HEK293T (cell line): ENCODE measurements at regions not wholly inside any gene's neighbourhood (a gene's known extent, or its start where the extent isn't known, plus 50 kb on each side); places are given as distances from the start of the nearest gene placed in this dataset.

ENCODE experiments used
- CTCF ChIA-PET: fragments of 350-600 bp; formaldehyde crosslinking; extraction: SDS; loops from one replicate; lab custom pipeline; 2021; ENCODE audit warnings: antibody characterized with exemption, inconsistent platforms; lab: Yijun Ruan, JAX
- POLR2A ChIA-PET: fragments of 350-600 bp; formaldehyde crosslinking; extraction: SDS; loops from one replicate; lab custom pipeline; 2020; ENCODE audit warnings: antibody characterized with exemption, inconsistent platforms; lab: Yijun Ruan, JAX
- DNase-seq: peaks from one replicate; pipeline ENCODE4 v3.0.0; 2012; ENCODE audit warnings: mixed read lengths; ENCODE audit errors: extremely low spot score
- ARNT ChIP-seq: fragments of 450-650 bp; IDR thresholded peaks from 2 replicates; pipeline ENCODE4 v1.6.1; 2017; ENCODE audit warnings: mild to moderate bottlenecking
- BHLHE40 ChIP-seq: fragments of 450-650 bp; IDR thresholded peaks from 2 replicates; pipeline ENCODE4 v1.6.1; 2016; ENCODE audit warnings: mild to moderate bottlenecking, moderate library complexity, borderline replicate concordance
- CTBP1 ChIP-seq: fragments of 450-650 bp; IDR thresholded peaks from 2 replicates; pipeline ENCODE4 v1.6.1; 2016; ENCODE audit warnings: borderline replicate concordance
- ELF4 ChIP-seq: fragments of 450-650 bp; IDR thresholded peaks from 2 replicates; pipeline ENCODE4 v1.6.1; 2017; ENCODE audit warnings: antibody characterized with exemption
- FOXA1 ChIP-seq: fragments of 450-650 bp; IDR thresholded peaks from 2 replicates; pipeline ENCODE4 v1.6.1; 2016; ENCODE audit warnings: mild to moderate bottlenecking
- FOXK2 ChIP-seq: fragments of 450-650 bp; IDR thresholded peaks from 2 replicates; pipeline ENCODE4 v1.6.1; 2016; ENCODE audit warnings: mild to moderate bottlenecking
- FOXM1 ChIP-seq: fragments of 450-650 bp; IDR thresholded peaks from 2 replicates; pipeline ENCODE4 v1.6.1; 2017; ENCODE audit warnings: mild to moderate bottlenecking, borderline replicate concordance
- HDGF ChIP-seq: fragments of 450-650 bp; IDR thresholded peaks from 2 replicates; pipeline ENCODE4 v1.6.1; 2017; ENCODE audit warnings: antibody characterized with exemption, borderline replicate concordance
- L3MBTL2 ChIP-seq: fragments of 450-650 bp; conservative IDR thresholded peaks from 2 replicates; pipeline ENCODE4 v1.6.1; 2016; ENCODE audit warnings: mild to moderate bottlenecking
- LEF1 ChIP-seq: fragments of 450-650 bp; IDR thresholded peaks from 2 replicates; pipeline ENCODE4 v1.6.1; 2017; ENCODE audit warnings: mild to moderate bottlenecking, borderline replicate concordance
- NFRKB ChIP-seq: fragments of 450-650 bp; IDR thresholded peaks from 2 replicates; pipeline ENCODE4 v1.6.1; 2016; ENCODE audit warnings: mild to moderate bottlenecking, moderate library complexity
- SP1 ChIP-seq: fragments of 450-650 bp; IDR thresholded peaks from 2 replicates; pipeline ENCODE4 v1.6.1; 2017
- SUZ12 ChIP-seq: fragments of 450-650 bp; IDR thresholded peaks from 2 replicates; pipeline ENCODE4 v1.6.1; 2016; ENCODE audit warnings: mild to moderate bottlenecking
- TARDBP ChIP-seq: fragments of 450-650 bp; IDR thresholded peaks from 2 replicates; pipeline ENCODE4 v1.6.1; 2016
- ZNF384 ChIP-seq: fragments of 450-650 bp; IDR thresholded peaks from 2 replicates; pipeline ENCODE4 v1.6.1; 2016
- TF ChIP-seq, protein P1 (sequence below): fragments of 450-650 bp; IDR thresholded peaks from 2 replicates; pipeline ENCODE4 v1.6.1; 2016

DNA sequence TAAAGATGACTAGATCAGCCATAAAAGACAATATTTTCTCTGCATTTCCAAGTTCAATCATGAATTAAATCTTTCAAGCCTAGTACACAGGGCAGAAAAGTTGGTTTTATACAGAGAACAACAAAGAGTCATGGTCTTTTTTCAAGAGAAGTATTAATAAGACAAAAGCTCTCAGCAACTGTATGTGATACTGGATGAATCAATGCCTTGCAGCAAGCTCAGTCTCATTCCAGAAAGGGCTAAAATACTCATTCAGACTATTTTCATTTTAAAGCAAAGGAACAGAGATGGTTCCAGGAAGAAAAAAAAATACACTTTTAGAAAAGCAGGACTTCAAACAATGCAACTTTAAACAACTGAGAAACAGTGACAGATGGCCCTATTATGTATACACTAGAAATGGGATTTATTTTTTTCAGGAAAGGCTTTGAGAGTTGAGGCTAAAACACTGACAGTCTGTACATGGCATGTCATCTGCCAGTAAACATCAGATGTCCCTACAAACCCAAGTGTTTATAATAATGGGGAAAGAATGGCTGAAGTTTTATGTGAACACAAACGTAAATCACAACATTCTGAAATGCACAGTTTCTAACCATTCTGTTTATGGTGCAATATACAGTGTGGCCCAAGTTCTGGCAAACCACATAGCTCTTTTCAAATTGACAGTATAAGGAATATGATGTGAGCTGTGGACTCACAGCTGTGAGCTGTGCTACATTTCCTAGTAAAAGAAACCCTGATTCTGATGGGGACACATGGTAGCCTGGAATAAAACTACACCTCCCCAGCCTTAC, 114.3 kb upstream of the DST start:
- ChIA-PET POLR2A (interaction anchor here (0.6 kb wide), 1 partner anchor 41 kb away, joined by 3 read pairs; no protein-coding TSS in a partner anchor), CTCF (interaction anchor here (0.8 to 2.9 kb wide), 7 partner anchors 8 to 113 kb away, joined by 3 to 11 read pairs (median 3); no protein-coding TSS in a partner anchor)
- no peak for DNase-seq
- TF ChIP-seq HDGF = no peak
- no peak for TF ChIP-seq CTBP1
- TF ChIP-seq L3MBTL2 = no peak
- TF ChIP-seq, protein P1, sequence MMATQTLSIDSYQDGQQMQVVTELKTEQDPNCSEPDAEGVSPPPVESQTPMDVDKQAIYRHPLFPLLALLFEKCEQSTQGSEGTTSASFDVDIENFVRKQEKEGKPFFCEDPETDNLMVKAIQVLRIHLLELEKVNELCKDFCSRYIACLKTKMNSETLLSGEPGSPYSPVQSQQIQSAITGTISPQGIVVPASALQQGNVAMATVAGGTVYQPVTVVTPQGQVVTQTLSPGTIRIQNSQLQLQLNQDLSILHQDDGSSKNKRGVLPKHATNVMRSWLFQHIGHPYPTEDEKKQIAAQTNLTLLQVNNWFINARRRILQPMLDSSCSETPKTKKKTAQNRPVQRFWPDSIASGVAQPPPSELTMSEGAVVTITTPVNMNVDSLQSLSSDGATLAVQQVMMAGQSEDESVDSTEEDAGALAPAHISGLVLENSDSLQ = no peak
- no peak for TF ChIP-seq ZNF384
- no peak for TF ChIP-seq LEF1
- no peak for TF ChIP-seq BHLHE40

GRCh38 chr6:56756219-56756789, 113.6 kb upstream of the DST start:
- ChIA-PET POLR2A (no interaction called here), CTCF (interaction anchor here (1.0 kb wide), 1 partner anchor 57 kb away, joined by 3 read pairs; no protein-coding TSS in a partner anchor)
- DNase-seq = no peak
- TF ChIP-seq NFRKB (no peak), ELF4 (no peak), FOXA1 (no peak), LEF1 (no peak), ZNF384 (no peak), FOXK2 (no peak), L3MBTL2 (no peak), FOXM1 (no peak), ARNT (no peak), SUZ12 (no peak)

GRCh38 chr6:56755040-56755439, 112.4 kb upstream of the DST start:
- POLR2A ChIA-PET = no interaction called here

DNA sequence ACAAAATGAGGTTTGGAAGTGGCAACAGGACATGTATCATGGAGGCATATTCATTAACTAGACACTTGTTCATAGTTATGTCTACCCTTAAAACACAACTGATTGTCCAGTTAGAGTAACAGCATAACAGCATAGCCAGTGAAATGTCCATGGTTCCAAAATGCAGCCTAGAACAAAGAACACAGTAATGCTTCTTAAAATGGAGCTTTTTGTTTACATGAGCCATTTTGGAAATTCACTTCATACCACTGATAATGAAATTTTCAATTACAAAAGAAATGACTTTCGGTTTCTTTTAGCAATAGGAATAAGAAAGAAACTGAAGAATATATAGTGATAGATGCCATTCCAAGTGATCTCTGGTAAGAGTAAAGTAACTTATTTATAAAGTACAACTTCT, 111.1 kb upstream of the DST start:
- POLR2A ChIA-PET = no interaction called here
- CTCF ChIA-PET = interaction anchor here (1.2 kb wide), 1 partner anchor 10 kb away, joined by 3 read pairs; no protein-coding TSS in a partner anchor
- DNase-seq = no peak
- TF ChIP-seq BHLHE40 (no peak), ZNF384 (no peak), FOXA1 (no peak), NFRKB (no peak), TARDBP (no peak), ELF4 (no peak), SUZ12 (no peak), FOXK2 (no peak), L3MBTL2 (no peak), LEF1 (no peak), FOXM1 (no peak), ARNT (no peak), CTBP1 (no peak), HDGF (no peak), SP1 (no peak)
- TF ChIP-seq, protein P1 = no peak

More at GRCh38 chr6:56755040-56755439, 112.4 kb upstream of the DST start:
- CTCF ChIA-PET = interaction anchor here (0.9 to 1.5 kb wide), 2 partner anchors 9 to 42 kb away, joined by 4 to 8 read pairs; no protein-coding TSS in a partner anchor
- no peak for DNase-seq
- TF ChIP-seq FOXK2 (no peak), HDGF (no peak), ARNT (no peak), NFRKB (no peak), SUZ12 (no peak), CTBP1 (no peak), FOXA1 (no peak), ELF4 (no peak), ZNF384 (no peak), FOXM1 (no peak), TARDBP (no peak), LEF1 (no peak), SP1 (no peak), BHLHE40 (no peak), L3MBTL2 (no peak)
- TF ChIP-seq, protein P1 = no peak

- ChIA-PET CTCF (no interaction called here), POLR2A (no interaction called here)
- TF ChIP-seq HDGF (no peak), NFRKB (no peak), SP1 (no peak), FOXA1 (no peak), TARDBP (no peak), ELF4 (no peak), L3MBTL2 (no peak), ZNF384 (no peak), ARNT (no peak), SUZ12 (no peak), CTBP1 (no peak), FOXK2 (no peak), FOXM1 (no peak), LEF1 (no peak), BHLHE40 (no peak)
- TF ChIP-seq, protein P1 = no peak
- DNase-seq = no peak
Observed at GRCh38 chr6:56752534-56752933, 109.8 kb upstream of the DST start.
